Adrenal gland (tissue), 5 donors: ENCODE measurements at regions not wholly inside any gene's neighbourhood (a gene's known extent, or its start where the extent isn't known, plus 50 kb on each side); places are given as distances from the start of the nearest gene placed in this dataset.

Experiments used
- CTCF ChIP-seq, 6 experiments: fragments of 450-650 bp in 4 of 6; fragments of 200-600 bp in 2 of 6; sonication (generic) in 1 of 6; IDR thresholded peaks; 1 replicate in 5 of 6; 2 replicates in 1 of 6; pipeline versions ENCODE4 v1.5.1 to v1.8.0; 2016 to 2021; ENCODE audit warnings: antibody characterized with exemption in 6 of 6, mild to moderate bottlenecking in 2 of 6, moderate library complexity in 1 of 6
- POLR2A ChIP-seq, 2 donors: fragments of 450-650 bp; IDR thresholded peaks; one replicate each; pipeline ENCODE4 v1.6.1; 2017; ENCODE audit warnings: antibody characterized with exemption in 2 of 2, mild to moderate bottlenecking in 2 of 2, moderate library complexity in 1 of 2
- donor health status: DM: no; HTN: no; CAD: no.

GRCh38 chr2:52835909-52836308 is 931.7 kb upstream of the CHAC2 start:
- no peak for TF ChIP-seq POLR2A (IDR thresholded peaks at IDR 0.05)
- TF ChIP-seq CTCF (IDR thresholded peaks at IDR 0.05) = no peak
